GM13976 (cell line): ENCODE measurements at regions not wholly inside any gene's neighbourhood (a gene's known extent, or its start where the extent isn't known, plus 50 kb on each side); places are given as distances from the start of the nearest gene placed in this dataset.

Experiments
- DNase-seq: peaks from one replicate; pipeline ENCODE4 v3.0.0; 2012; ENCODE audit warnings: low spot score
- in situ Hi-C: fragments of 300-500 bp; cut with MboI; formaldehyde crosslinking; loops from one replicate; pipeline ENCODE4 v1.12.0; 2022; ENCODE audit warnings: low sequenced_read_pairs, mixed read lengths, inconsistent platforms; ENCODE audit not compliant: unreplicated experiment
- TF ChIP-seq, protein P1 (sequence below): IDR thresholded peaks from 2 replicates; pipeline ENCODE4 v1.5.1; 2012; ENCODE audit warnings: borderline replicate concordance, mild to moderate bottlenecking; ENCODE audit not compliant: insufficient read depth; ENCODE audit errors: extremely low read depth, missing control alignments, control extremely low read depth

DNA sequence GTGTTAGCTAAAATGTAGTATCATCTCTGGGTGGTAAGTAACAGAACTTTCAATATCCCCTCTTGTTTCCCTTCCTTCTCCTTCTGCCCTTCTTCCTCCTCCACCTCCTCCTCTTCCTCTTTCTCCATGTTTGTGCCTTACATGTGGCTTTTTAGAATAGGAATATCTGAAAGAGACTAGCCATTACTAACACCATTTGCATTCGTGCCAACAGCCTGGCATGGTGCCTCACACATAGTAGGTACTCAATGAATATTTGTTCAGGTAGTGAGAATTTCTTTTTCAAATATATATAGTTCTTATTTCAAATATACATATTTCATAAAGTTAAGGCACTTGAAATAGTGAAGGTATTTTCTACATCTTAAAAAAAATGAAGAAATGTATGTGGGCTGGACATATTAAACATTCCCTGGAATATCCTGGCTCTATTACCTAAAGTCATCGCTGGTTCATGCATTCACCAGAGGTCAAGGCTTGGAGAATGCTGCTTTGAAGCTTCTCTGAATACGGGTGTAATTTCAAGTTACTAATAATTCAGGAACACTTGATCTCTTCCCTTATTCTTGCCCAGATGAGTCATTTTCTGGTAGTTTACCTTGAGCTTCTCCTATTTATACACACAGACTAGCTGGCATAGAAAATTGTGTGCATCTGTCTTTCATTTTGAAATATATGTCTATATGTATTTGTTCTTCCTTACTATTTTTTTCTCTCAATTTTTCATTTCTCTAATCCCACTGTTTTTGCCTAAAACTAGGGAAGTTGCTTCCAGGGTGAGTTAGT, 319.4 kb downstream of the TGFB2 start:
- no peak for DNase-seq
- in situ Hi-C loops = no loop called here
- TF ChIP-seq, protein P1, sequence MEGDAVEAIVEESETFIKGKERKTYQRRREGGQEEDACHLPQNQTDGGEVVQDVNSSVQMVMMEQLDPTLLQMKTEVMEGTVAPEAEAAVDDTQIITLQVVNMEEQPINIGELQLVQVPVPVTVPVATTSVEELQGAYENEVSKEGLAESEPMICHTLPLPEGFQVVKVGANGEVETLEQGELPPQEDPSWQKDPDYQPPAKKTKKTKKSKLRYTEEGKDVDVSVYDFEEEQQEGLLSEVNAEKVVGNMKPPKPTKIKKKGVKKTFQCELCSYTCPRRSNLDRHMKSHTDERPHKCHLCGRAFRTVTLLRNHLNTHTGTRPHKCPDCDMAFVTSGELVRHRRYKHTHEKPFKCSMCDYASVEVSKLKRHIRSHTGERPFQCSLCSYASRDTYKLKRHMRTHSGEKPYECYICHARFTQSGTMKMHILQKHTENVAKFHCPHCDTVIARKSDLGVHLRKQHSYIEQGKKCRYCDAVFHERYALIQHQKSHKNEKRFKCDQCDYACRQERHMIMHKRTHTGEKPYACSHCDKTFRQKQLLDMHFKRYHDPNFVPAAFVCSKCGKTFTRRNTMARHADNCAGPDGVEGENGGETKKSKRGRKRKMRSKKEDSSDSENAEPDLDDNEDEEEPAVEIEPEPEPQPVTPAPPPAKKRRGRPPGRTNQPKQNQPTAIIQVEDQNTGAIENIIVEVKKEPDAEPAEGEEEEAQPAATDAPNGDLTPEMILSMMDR = no peak

DNA sequence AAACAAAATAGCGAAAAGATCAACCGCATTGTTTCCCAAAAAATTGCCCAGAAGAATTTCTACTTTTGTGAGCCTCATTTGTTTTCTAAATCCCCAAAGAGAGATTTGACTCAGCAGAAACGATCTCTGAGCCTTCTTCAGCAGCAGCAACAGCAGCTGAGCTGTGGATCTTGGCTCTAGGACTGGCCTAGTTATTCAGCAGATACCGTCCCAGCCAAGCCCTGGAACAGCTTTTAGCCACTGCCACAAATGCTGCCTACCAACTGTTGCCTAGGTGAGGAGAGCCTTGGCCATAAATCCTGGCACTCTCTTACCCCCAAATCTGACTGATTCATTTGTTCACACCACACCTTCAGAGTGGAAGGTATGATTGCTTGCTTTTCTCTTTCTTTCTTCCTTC, 320.1 kb downstream of the TGFB2 start:
- DNase-seq = no peak
- TF ChIP-seq, protein P1 = no peak
- in situ Hi-C loops = no loop called here

DNA sequence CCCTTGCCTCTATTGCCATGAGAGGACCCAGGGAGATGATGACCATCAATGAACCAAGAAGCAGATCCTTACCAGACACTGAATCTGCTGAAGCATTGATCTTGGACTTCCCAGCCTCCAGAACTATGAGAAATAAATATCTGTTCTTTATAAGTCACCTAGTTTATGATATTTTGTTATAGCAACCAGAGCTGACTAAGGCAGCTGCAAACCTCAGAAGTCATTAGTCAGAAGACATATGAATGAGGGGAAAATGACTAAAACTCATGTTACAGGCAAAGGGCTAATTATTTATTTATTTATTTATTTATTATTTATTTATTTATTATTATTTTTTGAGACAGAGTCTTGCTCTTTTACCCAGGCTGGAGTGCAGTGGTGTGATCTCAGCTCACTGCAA, 321.1 kb downstream of the TGFB2 start:
- in situ Hi-C loops = no loop called here
- TF ChIP-seq, protein P1 = no peak
- DNase-seq = no peak

DNA sequence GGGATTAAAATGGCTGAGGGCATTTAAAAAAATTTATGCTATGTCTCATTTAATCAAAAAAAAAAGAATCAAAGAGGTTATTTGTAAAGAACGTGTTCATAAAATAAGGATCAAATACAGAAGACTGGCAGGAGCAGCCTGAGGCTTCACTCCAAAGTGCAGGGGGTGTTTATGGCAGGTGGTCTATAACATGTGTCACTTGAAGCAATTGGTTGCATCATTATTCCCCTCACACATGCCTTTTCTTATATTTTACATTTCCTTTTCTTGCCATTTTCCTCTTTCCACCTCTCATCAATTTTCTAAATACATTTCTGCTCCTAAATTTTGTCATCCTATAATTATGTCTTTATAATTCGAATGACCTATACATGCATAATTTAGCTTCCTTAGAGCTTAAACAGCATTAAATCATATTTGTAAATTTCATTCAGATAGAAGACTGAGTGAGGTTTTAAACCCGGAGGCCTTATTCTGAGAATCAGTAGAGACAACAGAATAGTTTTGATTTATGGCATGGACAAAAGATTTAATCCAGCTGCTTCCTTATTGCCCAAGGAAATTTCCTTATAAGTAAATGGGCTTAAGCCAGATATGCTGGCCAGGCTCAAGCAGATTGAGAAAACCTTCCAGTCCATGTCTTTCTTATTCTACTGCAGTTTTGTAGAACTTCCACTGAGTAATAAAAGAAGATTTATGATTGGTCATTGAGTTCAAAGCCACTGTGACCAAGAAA, 322.8 kb downstream of the TGFB2 start:
- TF ChIP-seq, protein P1 = no peak
- DNase-seq = no peak
- in situ Hi-C loops = no loop called here

DNA sequence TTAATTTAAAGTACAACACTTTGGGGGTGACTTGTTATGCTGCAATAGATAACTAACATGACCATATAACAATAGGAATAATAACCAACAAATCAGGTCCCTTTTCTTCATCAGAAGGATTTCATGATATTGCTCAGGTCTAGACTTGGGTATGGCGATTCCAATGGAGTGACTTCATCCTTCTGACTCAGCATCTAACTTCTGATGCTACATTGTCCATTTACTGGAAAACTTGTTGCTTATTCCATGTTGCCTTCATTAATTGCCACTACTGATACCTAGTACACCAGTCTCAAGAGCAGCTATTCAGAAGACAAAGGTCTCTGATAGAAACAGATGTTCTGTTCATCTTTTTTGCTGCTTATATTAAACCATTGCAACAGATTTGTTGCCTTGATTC, 324.3 kb downstream of the TGFB2 start:
- in situ Hi-C loops = no loop called here
- TF ChIP-seq, protein P1 = no peak
- no peak for DNase-seq

DNA sequence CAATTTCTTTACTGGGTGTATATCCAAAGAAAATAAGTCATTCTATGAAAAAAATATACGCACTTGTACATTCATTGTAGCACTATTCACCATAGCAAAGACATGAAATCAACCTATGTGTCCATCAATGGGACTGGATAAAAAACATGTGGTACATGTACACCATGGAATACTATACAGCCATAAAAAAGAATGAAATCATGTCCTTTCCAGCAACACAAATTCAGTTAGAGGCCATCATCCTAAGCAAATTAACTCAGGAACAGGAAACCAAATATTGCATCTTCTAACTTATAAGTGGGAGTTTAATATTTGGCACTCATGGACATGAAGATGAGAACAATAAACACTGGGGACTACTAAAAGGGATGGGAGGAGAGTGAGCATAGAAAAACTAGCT, 325.7 kb downstream of the TGFB2 start:
- in situ Hi-C loops = no loop called here
- TF ChIP-seq, protein P1 = no peak
- DNase-seq = no peak

DNA sequence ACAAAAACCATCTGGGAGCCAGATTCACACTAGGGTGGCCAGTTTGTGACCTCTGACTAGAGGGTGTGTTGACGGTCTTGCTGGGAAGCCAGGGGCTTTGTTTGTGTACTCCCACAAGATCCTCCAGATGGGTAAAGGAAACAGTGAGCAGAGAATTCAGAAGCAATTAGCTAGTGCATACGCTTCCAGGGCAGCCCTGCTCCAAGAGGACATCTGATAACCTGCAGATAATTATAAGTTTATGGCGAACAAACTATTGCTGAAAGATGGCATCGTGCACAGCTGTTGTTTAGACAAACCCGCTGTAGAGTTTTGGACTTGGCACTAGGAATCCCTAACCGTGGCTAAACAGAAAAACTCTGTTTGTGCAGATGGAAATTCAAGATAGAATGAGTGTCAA, 326.4 kb downstream of the TGFB2 start:
- DNase-seq = no peak
- TF ChIP-seq, protein P1 = no peak
- in situ Hi-C loops = no loop called here
